ENCODE measurements at regions not wholly inside any gene's neighbourhood (a gene's known extent, or its start where the extent isn't known, plus 50 kb on each side); places are given as distances from the start of the nearest gene placed in this dataset.
A peak's percentile ranks its signal among the peaks of the same experiment; 100 is the strongest.

- Histone ChIP-seq H3K4me3 (ENCODE audit: severe bottlenecking) (no peak overlapping the region), H3K4me1 (ENCODE audit: insufficient read depth, poor library complexity, severe bottlenecking) (peaks cover 40% of the 10 kb centered on the region), H3K36me3 (ENCODE audit: low read depth) (no peaks in the 10 kb centered on the region), H3K27me3 (ENCODE audit: insufficient read depth, poor library complexity, severe bottlenecking) (no peaks in the 10 kb centered on the region), H3K27ac (ENCODE audit: poor library complexity, severe bottlenecking) (peak overlapping the region; percentile 63), H3K9me3 (ENCODE audit: severe bottlenecking) (peaks cover 9% of the 10 kb centered on the region)
- DNase-seq (ENCODE audit: low spot score) (no peak), ATAC-seq (ENCODE audit: low read depth) (no peak)
- TF ChIP-seq CTCF (IDR thresholded peaks at IDR 0.05; ENCODE audit: poor library complexity, severe bottlenecking) = no peak
These were observed 99.5 kb downstream of the ANKRD60 start for GRCh38 chr20:58128635-58129625.

- peak; percentile 88 for ATAC-seq (ENCODE audit: low read depth)
- Histone ChIP-seq H3K4me1 (ENCODE audit: insufficient read depth, poor library complexity, severe bottlenecking) (peaks cover 33% of the 10 kb centered on the region), H3K27ac (ENCODE audit: poor library complexity, severe bottlenecking) (peak overlapping the region; percentile 63), H3K36me3 (ENCODE audit: low read depth) (no peaks in the 10 kb centered on the region), H3K4me3 (ENCODE audit: severe bottlenecking) (no peak overlapping the region), H3K27me3 (ENCODE audit: insufficient read depth, poor library complexity, severe bottlenecking) (no peaks in the 10 kb centered on the region), H3K9me3 (ENCODE audit: severe bottlenecking) (peaks cover 9% of the 10 kb centered on the region)
- DNase-seq (ENCODE audit: low spot score) = peak; percentile 100
- TF ChIP-seq CTCF (IDR thresholded peaks at IDR 0.05; ENCODE audit: poor library complexity, severe bottlenecking) = peak; percentile 10
These were observed 100.7 kb downstream of the ANKRD60 start for GRCh38 chr20:58127701-58128111.

GRCh38 chr20:58125726-58126125 is 102.7 kb downstream of the ANKRD60 start:
- H3K36me3 ChIP-seq (ENCODE audit: low read depth) = no peaks in the 10 kb centered on the region
- DNase-seq (ENCODE audit: low spot score) (no peak), ATAC-seq (ENCODE audit: low read depth) (no peak)
- no peak overlapping the region for H3K4me3 ChIP-seq (ENCODE audit: severe bottlenecking)
- H3K4me1 ChIP-seq (ENCODE audit: insufficient read depth, poor library complexity, severe bottlenecking) = peaks cover 15% of the 10 kb centered on the region
- H3K27ac ChIP-seq (ENCODE audit: poor library complexity, severe bottlenecking) = no peak overlapping the region
- peaks cover 9% of the 10 kb centered on the region for H3K9me3 ChIP-seq (ENCODE audit: severe bottlenecking)
- no peaks in the 10 kb centered on the region for H3K27me3 ChIP-seq (ENCODE audit: insufficient read depth, poor library complexity, severe bottlenecking)
- TF ChIP-seq CTCF (IDR thresholded peaks at IDR 0.05; ENCODE audit: poor library complexity, severe bottlenecking) = no peak

GRCh38 chr20:58117944-58118343 is 110.5 kb downstream of the ANKRD60 start:
- H3K27ac ChIP-seq (ENCODE audit: poor library complexity, severe bottlenecking) = no peak overlapping the region
- H3K9me3 ChIP-seq (ENCODE audit: severe bottlenecking) = peaks cover 24% of the 10 kb centered on the region
- H3K27me3 ChIP-seq (ENCODE audit: insufficient read depth, poor library complexity, severe bottlenecking) = no peaks in the 10 kb centered on the region
- ATAC-seq (ENCODE audit: low read depth) = 0 out of 3 replicates have a peak, but pooled peaks have one; percentile 45
- H3K4me1 ChIP-seq (ENCODE audit: insufficient read depth, poor library complexity, severe bottlenecking) = peaks cover 9% of the 10 kb centered on the region
- TF ChIP-seq CTCF (IDR thresholded peaks at IDR 0.05; ENCODE audit: poor library complexity, severe bottlenecking) = no peak
- no peak for DNase-seq (ENCODE audit: low spot score)
- no peaks in the 10 kb centered on the region for H3K36me3 ChIP-seq (ENCODE audit: low read depth)
- no peak overlapping the region for H3K4me3 ChIP-seq (ENCODE audit: severe bottlenecking)

GRCh38 chr20:58116505-58116904 is 111.9 kb downstream of the ANKRD60 start:
- Histone ChIP-seq H3K4me3 (ENCODE audit: severe bottlenecking) (no peak overlapping the region), H3K27ac (ENCODE audit: poor library complexity, severe bottlenecking) (no peak overlapping the region), H3K27me3 (ENCODE audit: insufficient read depth, poor library complexity, severe bottlenecking) (no peaks in the 10 kb centered on the region), H3K9me3 (ENCODE audit: severe bottlenecking) (peaks cover 24% of the 10 kb centered on the region), H3K4me1 (ENCODE audit: insufficient read depth, poor library complexity, severe bottlenecking) (peaks cover 22% of the 10 kb centered on the region), H3K36me3 (ENCODE audit: low read depth) (no peaks in the 10 kb centered on the region)
- TF ChIP-seq CTCF (IDR thresholded peaks at IDR 0.05; ENCODE audit: poor library complexity, severe bottlenecking) = no peak
- ATAC-seq (ENCODE audit: low read depth) (no peak), DNase-seq (ENCODE audit: low spot score) (no peak)

Data from RWPE2 (cell line).